ENCODE measurements at regions not wholly inside any gene's neighbourhood (a gene's known extent, or its start where the extent isn't known, plus 50 kb on each side); places are given as distances from the start of the nearest gene placed in this dataset.

GRCh38 chr1:60937720-60938119, 144.6 kb upstream of the NFIA start:
- DNase-seq (ENCODE audit: low read depth) = no peak
- no peak for TF ChIP-seq CTCF (IDR thresholded peaks at IDR 0.05; ENCODE audit: insufficient read depth, low read depth, low read length)
- Histone ChIP-seq H3K4me3 (ENCODE audit: low read depth, low read length) (no peak overlapping the region), H3K36me3 (ENCODE audit: control insufficient read depth, insufficient read depth, low read length) (no peaks in the 10 kb centered on the region), H3K27me3 (ENCODE audit: control insufficient read depth, insufficient read depth, low read length) (no peaks in the 10 kb centered on the region; the same call in 1 of the 2 replicates)
- CTCF ChIA-PET = interaction anchor here (0.8 kb wide), 1 partner anchor 9 kb away, joined by 3 read pairs; no protein-coding TSS in a partner anchor
- POLR2A ChIA-PET = no interaction called here

- CTCF ChIA-PET = interaction anchor here (1.2 kb wide), 1 partner anchor 18 kb away, joined by 4 read pairs; no protein-coding TSS in a partner anchor
- H3K27me3 ChIP-seq (ENCODE audit: control insufficient read depth, insufficient read depth, low read length) = no peaks in the 10 kb centered on the region; the same call in 1 of the 2 replicates
- no peak for TF ChIP-seq CTCF (IDR thresholded peaks at IDR 0.05; ENCODE audit: insufficient read depth, low read depth, low read length)
- no peak overlapping the region for H3K4me3 ChIP-seq (ENCODE audit: low read depth, low read length)
- POLR2A ChIA-PET = no interaction called here
- H3K36me3 ChIP-seq (ENCODE audit: control insufficient read depth, insufficient read depth, low read length) = no peaks in the 10 kb centered on the region
- no peak for DNase-seq (ENCODE audit: low read depth)
Observed at GRCh38 chr1:60936591-60937342, 145.6 kb upstream of the NFIA start.

- Histone ChIP-seq H3K27me3 (ENCODE audit: control insufficient read depth, insufficient read depth, low read length) (no peaks in the 10 kb centered on the region; the same call in 1 of the 2 replicates), H3K36me3 (ENCODE audit: control insufficient read depth, insufficient read depth, low read length) (no peaks in the 10 kb centered on the region), H3K4me3 (ENCODE audit: low read depth, low read length) (no peak overlapping the region)
- POLR2A ChIA-PET = no interaction called here
- no peak for TF ChIP-seq CTCF (IDR thresholded peaks at IDR 0.05; ENCODE audit: insufficient read depth, low read depth, low read length)
- no peak for DNase-seq (ENCODE audit: low read depth)
- CTCF ChIA-PET = interaction anchor here (1.2 kb wide), 1 partner anchor 17 kb away, joined by 4 read pairs; no protein-coding TSS in a partner anchor
Observed at GRCh38 chr1:60936163-60936562, 146.2 kb upstream of the NFIA start.

GRCh38 chr1:60935599-60936110, 146.7 kb upstream of the NFIA start:
- Histone ChIP-seq H3K4me3 (ENCODE audit: low read depth, low read length) (no peak overlapping the region), H3K36me3 (ENCODE audit: control insufficient read depth, insufficient read depth, low read length) (no peaks in the 10 kb centered on the region), H3K27me3 (ENCODE audit: control insufficient read depth, insufficient read depth, low read length) (no peaks in the 10 kb centered on the region; the same call in 1 of the 2 replicates)
- no peak for TF ChIP-seq CTCF (IDR thresholded peaks at IDR 0.05; ENCODE audit: insufficient read depth, low read depth, low read length)
- ChIA-PET CTCF (interaction anchor here (0.7 kb wide), 1 partner anchor 13 kb away, joined by 4 read pairs; no protein-coding TSS in a partner anchor), POLR2A (no interaction called here)
- DNase-seq (ENCODE audit: low read depth) = no peak

- CTCF ChIA-PET = no interaction called here
- Histone ChIP-seq H3K4me3 (ENCODE audit: low read depth, low read length) (no peak overlapping the region), H3K27me3 (ENCODE audit: control insufficient read depth, insufficient read depth, low read length) (no peaks in the 10 kb centered on the region; the same call in 1 of the 2 replicates), H3K36me3 (ENCODE audit: control insufficient read depth, insufficient read depth, low read length) (no peaks in the 10 kb centered on the region)
- POLR2A ChIA-PET = no interaction called here
- no peak for DNase-seq (ENCODE audit: low read depth)
- no peak for TF ChIP-seq CTCF (IDR thresholded peaks at IDR 0.05; ENCODE audit: insufficient read depth, low read depth, low read length)
Observed at GRCh38 chr1:60930130-60930529, 152.2 kb upstream of the NFIA start.
